HG02798 (cell line): ENCODE measurements at regions not wholly inside any gene's neighbourhood (a gene's known extent, or its start where the extent isn't known, plus 50 kb on each side); places are given as distances from the start of the nearest gene placed in this dataset.
"Not testable (repeated sequence)": the region's sequence is repeated elsewhere in the genome, so short reads cannot be mapped to it uniquely, and the experiment has no call there.

Experiments
- ATAC-seq: cut with Tn5 transposase; IDR thresholded peaks from one replicate; pipeline ENCODE4 v1.9.1; 2021; ENCODE audit warnings: mild to moderate bottlenecking; ENCODE audit not compliant: unreplicated experiment, poor library complexity

DNA sequence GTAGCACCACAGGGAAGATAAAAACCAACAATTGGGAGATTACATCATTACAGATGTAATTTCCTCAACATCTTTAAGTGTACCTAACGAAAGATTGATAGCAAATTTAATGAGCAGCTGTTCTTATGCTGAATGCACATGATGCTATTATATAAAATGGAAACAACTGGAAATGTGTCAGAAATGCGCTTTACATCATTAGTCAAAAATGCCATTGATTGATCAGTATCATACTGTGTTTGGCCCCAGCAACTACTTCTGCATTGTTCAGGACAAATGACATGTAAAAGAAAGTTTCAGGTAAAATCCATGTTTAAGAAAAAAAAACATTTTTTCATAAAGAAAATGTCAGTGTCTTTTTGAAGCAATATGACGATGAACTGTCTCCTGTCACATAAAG lies 625.5 kb upstream of the MIR17HG start:
- ATAC-seq, result no peak

DNA sequence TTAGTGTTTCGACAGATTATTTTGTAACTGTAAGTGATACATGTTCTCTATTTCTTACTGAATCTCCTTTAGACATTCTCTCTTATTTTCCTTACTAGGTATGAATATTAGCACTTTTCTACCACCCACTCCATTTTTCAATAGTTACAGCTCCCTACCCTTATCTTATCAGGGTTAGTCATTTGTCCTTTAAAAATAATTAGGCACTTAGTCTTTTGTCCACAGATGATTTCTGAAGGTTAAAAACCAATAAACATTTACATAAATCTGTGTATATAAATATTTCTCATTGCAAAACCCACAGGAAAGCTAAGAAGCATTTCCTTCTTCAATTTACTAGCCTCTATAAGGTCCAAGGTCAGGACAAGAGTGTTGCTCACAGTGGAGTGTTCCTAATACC lies 624.1 kb upstream of the MIR17HG start:
- ATAC-seq, result no peak

DNA sequence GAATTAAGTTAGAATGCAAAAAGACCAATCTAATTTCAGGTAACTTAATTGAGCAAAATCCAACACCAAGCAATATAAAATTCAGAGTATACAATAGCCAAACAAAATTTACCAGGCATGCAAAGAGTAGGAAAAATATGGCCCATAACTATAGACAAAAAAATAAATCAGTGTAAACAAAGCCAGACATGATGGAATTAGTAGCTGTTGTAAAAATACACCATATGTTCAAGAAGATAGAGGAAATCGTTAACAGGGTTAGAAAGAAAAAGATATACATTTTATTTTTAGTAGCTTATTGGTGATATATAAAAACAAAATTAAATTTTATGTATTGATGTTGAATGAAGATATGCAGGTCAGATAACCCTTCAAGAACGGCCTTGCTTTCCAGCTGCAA lies 621.1 kb upstream of the MIR17HG start:
- ATAC-seq, result no peak

DNA sequence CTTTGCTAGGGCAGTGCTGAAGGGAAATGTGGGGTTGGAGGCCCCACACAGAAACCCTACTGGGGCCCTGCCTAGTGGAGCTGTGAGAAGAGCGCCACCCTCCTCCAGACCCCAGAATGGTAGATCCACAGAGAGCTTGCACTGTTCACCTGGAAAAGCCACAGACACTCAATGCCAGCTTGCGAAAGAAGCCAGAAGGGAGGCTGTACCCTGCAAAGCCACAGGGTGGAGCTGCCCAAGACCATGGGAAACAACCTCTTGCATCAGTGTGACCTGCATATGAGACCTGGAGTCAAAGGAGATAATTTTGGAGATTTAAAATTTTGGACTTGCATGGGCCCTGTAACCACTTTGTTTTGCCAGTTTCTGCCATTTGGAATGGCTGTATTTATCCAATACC lies 615.4 kb upstream of the MIR17HG start:
- ATAC-seq, result no peak

DNA sequence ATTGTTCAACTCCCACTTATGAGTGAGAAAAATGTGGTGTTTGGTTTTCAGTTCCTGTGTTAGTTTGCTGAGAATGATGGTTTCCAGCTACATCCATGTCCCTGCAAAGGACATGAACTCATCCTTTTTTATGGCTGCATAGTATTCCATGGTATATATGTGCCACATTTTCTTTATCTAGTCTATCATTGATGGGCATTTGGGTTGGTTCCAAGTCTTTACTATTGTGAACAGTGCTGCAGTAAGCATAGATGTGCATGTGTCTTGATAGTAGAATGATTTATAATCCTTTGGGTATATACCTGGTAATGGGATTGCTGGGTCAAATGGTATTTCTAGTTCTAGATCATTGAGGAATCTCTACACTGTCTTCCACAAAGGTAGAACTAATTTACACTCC lies 613.0 kb upstream of the MIR17HG start:
- not testable (repeated sequence) for ATAC-seq

DNA sequence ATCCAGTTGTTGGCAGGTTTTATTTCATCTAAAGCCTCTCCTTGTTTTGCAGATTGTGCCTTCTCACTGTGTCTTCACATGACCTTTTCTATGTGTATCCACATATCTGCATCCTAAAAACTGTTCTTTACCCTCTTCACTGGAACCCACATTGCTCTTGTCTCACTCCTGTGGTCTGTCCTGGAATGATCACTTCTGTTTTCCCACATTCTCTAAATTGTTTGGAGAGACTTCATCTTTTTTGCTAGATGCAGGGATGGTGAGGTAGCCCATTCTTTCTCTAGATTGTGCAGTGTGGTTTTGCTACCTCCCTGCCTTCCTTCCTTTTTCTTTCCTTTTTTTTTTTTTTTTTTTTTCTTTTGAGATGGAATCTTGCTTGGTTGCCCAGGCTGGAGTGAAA lies 608.6 kb upstream of the MIR17HG start:
- no peak for ATAC-seq

DNA sequence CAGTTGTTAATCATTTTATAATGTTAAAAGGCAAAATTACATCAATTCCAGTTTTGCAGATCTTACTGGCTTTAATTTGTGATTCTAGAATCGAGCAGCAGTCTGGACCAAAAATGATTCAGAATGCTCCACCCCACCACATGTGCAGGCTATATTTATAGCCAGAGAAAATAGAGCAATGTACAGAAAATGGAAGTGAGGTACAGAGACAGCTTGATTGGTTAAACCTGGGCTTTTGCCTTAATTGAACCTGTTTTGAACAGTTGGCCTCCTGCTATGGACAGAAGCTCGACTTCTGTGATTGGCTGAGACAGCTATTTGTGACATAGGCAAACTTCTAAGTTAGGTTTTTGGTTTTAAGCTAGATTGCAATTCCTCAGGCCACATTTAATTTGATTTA lies 607.4 kb upstream of the MIR17HG start:
- no peak for ATAC-seq

DNA sequence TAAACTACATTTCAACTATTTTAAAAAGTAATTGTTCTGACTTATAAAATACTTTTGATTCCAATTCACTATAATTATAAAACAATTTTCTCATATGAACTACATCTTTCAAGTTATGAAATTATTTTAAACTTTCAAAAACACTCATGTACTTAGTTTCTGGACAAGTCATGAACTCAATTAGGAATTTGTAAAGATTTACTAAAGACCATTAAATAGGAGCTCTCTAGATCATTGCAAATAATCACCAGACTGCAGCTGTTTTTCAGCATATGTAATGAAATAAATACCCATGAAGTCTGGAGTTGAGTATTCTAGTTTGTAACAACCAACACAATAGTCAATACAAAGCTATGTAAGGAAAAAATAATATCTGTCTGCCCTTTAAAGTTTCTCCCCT lies 605.1 kb upstream of the MIR17HG start:
- ATAC-seq, result no peak

DNA sequence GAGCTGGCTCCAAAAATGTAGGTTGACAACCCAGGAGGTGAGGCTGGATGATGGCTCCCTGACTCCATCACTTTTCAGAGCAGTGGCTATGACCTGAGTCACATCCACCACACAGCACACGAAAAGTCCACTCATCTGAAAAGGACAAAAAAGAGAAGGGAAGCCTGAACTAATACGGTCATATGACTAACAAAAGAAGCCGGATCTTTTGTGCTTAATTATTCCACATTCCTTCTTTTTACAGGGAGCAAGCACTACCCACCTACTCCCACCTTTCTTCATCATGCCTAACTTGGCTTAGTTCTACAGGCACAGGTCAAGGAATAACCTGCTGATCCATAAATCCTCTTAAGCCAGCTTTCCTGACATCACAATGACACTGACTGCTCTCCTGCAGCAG lies 601.3 kb upstream of the MIR17HG start:
- no peak for ATAC-seq

DNA sequence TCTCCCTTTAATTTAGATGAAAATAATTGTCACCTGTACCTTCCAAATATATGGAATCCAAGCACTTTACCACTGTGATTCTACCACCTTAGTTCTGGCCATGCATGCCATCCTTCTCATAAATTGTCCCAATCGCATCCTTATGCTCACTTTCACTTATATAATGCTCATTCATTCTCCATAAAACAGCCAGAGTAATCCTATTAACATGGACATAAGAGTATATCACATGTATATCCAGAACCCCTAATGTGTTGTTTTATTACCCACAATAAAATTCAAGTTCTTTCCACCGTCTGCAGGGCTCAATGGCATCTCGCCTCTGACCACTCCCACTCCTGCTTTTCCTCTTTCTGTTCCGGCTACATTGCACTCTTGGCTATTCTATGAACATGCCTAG lies 597.5 kb upstream of the MIR17HG start:
- ATAC-seq, result no peak

DNA sequence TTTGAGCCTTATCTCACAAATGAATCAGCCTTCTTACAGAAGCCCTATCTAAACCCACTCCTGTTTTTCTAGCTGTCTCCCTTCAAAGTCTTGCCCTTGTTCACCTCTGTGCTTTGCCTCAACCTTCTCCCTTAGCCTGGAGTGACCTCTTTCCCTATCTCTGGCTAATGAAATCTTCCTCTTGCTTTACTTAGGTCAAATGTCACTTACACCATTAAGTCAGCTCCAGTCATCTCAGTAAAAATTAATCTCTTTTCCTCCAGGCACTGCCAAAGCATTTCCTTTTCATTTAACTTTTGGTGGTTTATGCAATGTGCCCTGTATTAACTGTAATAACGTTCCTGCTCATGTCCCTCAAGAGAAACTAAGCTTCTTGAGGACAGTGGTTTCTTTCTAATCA lies 596.5 kb upstream of the MIR17HG start:
- ATAC-seq, result no peak

DNA sequence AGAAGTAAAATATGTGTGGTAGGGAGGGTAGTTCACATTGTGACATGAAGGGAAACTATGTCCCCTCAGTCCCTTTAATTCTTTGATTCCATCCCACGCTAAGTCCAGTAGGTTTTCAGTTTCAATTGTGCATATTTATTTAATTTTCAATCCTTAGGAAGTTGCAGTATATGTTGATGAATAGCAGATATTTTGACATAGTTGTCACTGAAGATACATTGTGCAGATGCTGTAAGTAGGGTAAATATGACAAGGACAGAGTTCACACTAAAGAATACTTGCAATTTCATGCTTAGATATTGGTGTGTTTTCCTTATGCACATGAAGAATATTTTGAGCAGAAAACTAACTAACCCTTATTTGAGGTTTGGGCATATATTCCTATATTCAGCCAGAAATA lies 595.4 kb upstream of the MIR17HG start:
- ATAC-seq, result no peak

DNA sequence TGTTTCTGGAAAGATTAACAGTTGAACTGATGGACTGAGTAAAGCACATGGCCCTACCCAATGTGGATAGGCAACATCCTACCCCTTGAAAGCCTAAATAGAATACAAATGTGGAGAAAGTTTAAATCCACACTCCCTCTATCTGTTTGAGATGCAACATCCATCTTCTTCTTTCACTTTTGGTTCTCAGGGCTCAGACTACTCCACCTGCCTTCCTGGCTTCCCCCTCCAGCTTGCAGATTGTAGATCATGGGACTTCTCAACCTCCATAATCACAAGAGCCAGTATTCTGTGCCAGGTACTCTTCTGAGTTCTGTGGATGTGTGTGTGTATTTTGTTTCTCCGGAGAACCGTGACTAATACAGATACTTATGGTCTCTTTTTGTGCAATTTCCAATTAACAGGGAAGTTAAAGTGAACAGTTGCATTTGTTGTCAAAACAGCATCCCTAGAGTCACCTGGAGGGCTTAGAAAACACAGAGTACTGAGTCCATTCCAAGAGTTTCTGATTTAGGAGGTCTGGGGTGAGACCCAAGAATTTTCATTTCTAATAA lies 590.3 kb upstream of the MIR17HG start:
- ATAC-seq, result no peak

DNA sequence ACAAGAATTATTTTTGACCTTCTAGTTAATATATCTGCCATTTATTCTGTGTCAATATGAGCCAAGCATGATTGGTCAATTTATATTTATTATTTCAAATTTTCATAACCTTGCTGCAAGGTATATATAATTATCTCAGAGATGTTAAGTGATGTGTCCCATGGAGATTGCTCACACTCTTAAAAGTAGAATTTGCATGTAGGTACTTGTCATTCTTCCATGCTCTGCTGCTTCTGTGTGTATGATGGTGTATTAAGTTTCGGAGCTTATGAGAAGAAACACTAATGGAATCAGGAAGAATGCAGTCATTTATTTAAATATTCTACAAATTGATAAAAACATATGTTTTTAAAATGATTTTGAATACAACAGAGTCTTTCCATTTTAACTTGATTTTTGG lies 586.8 kb upstream of the MIR17HG start:
- ATAC-seq, result no peak

DNA sequence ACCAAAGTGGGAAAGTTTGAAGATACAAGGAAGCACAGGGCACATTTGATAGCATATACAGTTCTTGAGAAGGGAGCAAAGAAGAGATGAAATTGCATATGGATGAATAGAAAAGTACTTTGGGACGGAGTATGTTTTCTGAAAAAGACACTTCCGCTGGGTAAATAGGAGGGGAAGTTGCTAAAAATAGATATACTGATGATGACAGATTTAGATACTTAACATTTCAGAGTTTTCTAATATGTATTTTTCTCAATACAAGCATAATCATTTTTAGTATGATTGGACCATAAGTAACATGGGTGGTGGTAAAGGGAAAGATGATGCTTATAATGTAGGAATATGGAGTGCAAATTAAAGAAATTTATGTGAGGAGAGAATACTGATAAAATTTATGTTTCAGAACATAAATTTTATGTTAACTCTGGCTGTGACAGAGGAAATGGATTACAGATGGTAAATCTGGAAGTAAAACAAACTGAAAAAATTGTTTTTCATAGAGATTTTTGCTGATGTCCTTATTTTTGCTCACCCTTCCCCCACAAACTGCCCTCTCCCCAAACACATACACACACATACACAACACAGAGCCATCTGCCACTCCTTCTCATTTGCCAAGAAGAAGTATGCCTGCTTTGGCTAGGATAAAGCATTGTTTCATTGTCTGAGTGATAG lies 583.9 kb upstream of the MIR17HG start:
- ATAC-seq, result no peak

DNA sequence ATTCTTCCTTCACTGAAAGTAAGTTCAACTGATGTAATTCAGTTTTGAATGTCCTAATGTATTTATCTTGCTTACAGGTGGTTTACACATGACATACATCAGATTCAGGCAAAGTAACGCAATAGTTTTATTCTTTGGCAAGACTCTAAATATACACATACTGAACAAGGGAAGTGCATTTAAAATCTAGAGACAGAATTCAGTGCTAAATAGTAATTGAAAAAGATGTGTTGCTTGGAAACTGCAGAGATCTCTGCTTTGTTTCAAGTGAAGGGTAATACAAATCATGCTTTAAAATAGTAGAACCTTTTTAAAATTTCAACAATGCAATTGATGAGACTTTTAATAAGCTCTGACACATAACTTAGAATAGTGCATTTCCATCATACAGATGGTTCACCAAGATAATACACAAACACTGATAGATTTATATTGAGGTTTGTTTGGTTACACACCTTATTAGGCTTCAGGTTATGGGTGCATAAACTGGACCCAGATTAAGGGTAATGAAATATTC lies 581.0 kb upstream of the MIR17HG start:
- no peak for ATAC-seq

DNA sequence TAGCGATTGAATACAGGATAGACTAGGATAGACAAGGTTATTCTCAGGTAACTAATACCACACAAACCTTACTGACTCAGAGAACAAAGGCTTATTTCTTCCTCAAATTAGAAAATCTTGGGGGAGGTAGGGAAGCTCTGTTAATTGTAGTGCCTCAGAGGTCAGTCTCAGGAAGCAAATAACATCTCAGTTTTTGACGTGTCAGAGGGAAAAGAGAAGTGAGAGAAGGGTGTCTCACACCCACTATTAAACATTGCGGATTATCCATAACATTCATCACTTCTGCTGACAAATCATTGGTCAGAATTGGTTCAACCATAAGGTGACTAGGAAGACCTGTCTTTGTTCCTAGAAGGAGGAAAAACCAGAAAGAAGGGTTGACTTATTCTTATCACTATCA lies 579.4 kb upstream of the MIR17HG start:
- ATAC-seq, result no peak

DNA sequence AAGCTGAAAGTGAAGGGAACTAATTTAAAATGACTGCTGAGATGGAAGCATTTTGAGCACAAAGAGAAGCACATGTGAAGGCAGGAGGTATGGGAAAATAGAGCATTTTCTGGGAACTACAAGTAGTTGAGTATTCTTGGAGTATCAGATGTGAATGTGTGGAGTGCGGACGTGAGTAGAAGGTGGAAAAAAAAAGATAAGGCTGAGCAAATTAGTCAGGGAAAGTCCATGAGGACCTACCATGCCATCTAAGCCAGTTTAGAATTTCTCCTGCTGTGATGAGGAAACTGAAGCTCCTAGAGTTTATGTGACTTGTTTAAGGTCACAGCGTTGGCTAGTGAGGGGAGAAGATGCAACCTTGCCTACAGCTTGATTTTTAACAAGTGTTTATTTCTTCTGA lies 578.1 kb upstream of the MIR17HG start:
- ATAC-seq, result no peak

DNA sequence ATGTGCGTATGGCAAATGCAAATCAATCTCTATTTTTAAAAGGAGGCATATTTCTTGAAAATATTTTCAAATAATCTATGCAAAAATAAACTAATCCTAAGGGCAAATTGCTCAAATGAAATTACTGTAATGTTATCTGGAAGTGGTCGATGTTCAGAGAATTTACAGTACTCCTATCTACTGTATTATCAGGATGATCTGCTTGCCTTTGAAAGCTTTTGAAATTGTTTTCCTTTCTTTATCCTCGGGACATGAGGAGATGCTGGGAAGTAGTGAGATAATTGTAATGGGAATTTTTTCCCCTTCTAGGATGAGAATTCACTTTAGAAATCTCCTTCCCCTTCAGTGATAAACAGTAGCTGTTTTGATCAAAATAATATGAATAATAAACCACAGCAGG lies 577.2 kb upstream of the MIR17HG start:
- no peak for ATAC-seq

DNA sequence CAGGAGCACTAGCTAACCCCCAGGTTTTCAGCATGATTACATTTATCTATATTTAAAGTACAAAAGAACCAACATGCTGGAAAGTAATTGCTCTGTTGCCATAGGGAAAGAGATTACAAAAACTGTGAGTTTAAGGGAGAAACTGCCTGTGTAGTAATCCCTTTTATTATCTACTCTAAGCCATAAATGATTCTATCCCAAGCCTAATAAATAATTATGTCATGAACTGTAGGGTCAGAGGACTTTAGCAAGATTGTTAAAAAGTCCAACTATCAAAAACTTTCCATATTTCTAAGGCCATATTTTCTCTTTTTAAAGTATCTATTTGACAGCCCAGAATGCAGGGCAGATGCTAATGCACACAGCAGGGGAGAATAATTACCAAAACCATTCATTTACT lies 573.8 kb upstream of the MIR17HG start:
- ATAC-seq, result no peak

DNA sequence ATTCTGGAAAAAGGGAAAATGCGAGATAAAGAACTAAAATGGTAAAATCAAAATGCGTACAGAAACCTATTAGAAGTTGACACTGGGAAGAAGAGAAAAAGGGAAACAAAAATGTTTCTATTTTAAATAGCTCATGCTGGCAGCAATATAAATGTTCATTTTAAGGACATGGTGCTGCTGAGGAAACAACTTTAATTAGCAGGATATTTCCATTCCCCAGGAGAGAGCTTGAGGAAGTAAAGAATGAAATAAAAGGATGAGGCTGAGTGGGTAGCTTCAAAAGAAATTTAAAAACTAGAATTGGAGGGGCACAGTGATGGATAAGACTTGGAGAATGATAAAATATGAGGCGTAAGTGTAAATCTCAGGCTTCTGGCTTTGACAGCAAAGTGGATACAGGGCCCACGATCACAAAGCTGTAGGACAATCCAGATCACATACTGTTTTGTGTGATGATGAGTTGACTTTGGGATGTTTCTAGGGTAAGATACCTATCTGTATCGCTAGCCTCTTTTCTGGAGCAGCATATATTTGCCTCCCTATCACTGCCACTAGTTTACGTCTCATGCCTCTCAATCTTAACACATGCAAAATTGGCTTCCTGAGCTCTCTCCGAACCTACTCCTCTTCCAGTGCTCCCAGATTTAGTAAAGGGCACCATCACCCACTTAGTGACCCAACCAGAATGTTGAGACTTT lies 571.3 kb upstream of the MIR17HG start:
- no peak for ATAC-seq

DNA sequence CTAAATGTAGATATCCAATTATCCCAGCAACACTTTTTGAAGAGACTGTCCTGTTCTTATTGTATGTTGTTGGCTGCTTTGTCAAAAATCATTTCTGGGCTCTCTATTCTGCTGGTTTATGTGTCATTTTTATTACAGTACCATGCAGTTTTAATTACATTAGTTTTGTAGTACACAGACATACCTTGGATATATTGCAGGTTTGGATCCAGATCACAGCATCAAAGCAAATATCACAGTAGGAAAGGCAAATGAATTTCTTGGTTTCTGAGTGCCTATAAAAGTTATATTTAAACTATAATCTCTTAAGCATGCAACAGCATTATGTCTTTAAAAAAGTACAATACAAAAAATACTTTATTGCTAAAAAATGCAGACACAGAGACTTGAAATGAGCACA lies 564.2 kb upstream of the MIR17HG start:
- ATAC-seq, result no peak
